Pulmonary artery endothelial cell (primary cell): ENCODE measurements at regions not wholly inside any gene's neighbourhood (a gene's known extent, or its start where the extent isn't known, plus 50 kb on each side); places are given as distances from the start of the nearest gene placed in this dataset.
"Not testable (repeated sequence)": the region's sequence is repeated elsewhere in the genome, so short reads cannot be mapped to it uniquely, and the experiment has no call there.

Experiments used
- DNase-seq: peaks from one replicate; pipeline ENCODE4 v3.0.0-alpha.2; 2011; ENCODE audit warnings: low read depth, low spot score

DNA sequence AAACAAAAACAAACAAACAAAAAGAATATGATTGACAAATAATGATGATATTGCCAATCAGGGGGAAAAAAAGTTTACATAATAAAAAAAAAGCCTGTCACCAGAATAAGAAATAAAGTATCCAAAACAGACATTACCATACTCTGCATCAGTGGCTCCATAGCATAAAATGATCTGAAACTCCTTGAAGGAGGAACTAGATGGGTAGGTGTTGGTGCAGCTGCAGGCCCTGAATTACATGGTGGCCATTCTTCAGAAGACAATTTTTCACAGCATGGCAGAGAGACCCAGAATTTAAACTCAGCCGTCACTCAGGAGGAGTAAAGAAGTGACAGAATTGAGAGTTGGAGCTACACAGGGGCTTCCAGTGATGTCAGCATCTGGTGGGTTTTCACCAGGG, 60.2 kb downstream of the GLUL start:
- DNase-seq, result no peak

DNA sequence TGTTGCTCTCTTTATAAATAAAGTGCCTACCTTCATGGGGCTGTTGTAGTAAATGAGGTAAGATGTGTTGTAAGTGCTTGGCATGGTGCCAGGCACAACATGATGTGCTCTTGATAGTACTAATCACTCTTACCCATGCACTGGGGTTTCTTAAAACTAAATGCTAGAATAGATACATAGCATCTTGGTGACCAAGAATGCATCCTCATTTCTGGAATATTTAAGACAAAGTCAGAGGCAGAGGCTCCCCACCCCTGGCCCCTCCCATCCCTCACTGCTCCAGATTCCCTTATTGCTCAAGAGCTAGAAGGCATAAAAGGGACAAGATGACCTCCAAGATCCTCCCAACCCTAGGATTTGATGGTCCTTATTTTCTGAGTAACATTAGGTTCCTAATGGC, 61.3 kb downstream of the GLUL start:
- DNase-seq, result no peak

DNA sequence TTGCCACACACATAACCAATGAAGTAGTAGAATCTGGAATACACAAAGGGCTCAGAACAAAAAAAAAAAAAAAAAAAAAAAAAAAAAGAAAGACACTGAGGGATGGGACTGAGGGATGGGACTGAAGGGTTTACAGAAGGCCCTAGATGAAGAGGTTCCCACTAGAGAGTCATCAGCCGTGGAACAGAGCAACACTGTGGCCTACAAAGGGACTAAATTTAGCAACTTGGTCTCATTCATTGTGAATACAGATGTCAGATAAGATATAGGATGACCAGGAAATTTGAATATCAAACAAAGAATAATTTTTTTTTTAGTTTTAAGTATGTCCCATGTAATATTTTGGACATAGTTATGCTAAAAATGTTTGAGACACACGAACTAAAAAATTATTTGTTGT, 62.1 kb downstream of the GLUL start:
- no peak for DNase-seq

DNA sequence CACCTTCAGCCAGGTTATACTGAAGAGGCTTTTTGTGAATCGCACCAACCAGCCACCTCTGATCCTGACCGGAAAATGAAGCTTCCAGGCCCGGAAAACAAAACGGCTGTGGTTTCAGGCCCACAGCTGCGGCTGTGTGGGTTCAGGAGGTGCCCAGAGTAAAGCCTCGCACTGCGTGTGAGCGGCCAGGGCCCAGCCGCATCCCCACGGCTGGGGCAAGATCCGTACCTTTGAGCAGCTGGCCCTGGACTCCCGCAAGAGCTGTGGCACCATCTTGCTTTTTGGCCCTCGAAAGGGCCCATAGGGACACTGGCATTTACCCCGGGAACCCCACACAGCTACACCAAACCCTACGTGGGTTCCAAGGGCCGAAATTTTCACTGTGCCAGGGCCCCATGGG, 63.0 kb downstream of the GLUL start:
- DNase-seq, result no peak

DNA sequence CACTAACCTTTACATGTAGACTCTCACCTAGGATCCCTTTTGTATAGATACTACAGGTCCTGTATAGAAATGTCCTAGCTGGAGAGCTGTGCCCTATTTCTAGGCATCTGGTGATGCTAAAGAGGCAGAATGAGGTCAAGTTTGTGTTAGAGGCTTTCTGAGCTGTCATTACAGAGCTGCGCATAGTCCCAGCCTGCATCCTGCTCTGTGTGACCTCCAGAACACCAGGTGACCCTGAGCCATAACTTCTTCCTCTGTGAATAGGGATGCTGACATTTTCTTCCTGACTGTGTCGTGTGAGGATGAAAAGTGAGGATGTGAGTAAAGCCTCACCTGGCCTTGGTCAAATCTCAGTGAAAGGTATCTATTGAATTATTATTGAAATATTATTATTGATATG, 66.3 kb downstream of the GLUL start:
- no peak for DNase-seq

DNA sequence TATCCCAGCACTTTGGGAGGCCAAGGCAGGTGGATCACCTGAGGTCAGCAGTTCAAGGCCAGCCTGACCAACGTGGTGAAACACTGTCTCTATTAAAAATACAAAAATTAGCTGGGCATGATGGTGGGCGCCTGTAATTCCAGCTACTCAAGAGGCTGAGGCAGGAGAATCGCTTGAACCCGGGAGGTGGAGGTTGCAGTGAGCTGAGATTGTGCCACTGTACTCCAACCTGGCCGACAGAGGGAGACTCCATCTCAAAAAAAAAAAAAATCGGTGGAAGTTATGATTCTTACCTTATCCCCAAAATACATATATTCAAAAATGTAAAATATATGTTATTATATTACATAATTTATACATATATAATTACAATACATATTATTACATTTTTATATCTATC, 70.1 kb downstream of the GLUL start:
- not testable (repeated sequence) for DNase-seq

DNA sequence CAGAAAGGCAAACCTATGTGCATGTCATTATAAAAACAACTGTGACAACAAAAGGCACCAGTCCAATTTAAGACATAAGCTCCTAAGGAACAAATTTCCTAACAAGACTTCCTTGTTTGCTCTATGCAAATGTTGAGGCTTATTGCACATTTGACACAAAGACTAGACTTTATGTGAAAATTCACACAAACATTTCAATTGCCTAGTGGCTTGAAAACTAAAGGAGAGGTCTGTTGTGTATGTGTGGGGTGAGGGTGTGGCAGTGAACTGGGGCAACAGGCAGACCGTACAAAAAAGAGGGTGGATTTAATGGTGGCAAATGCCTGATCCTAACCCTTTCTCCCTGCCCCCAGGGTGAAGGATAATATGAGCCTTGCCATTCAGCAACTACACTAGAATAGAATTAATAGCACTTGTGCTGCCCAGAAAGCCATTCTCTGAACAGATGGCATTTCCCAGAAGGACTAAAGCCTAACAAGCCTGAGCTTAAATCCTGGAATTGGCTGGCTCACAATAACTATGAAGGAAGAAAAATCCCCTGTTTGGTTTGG, 73.9 kb downstream of the GLUL start:
- DNase-seq, result no peak

DNA sequence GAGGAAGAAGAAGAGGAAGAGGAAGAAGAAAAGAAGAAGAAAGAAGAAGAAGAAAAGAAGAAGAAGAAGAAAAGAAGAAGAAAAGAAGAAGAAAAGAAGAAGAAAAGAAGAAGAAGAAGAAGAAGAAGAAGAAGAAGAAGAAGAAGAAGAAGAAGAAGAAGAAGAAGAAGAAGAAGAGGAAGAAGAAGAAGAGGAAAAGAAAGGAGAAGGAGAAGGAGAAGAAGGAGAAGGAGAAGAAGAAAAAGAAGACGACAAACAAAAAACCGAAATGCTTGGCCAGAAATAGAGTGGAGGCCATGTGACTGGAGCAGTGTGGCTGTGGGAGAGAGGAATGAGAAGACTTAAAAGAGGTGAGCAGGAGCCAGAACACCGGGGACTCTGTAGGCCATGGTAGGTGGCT, 75.1 kb downstream of the GLUL start:
- not testable (repeated sequence) for DNase-seq

DNA sequence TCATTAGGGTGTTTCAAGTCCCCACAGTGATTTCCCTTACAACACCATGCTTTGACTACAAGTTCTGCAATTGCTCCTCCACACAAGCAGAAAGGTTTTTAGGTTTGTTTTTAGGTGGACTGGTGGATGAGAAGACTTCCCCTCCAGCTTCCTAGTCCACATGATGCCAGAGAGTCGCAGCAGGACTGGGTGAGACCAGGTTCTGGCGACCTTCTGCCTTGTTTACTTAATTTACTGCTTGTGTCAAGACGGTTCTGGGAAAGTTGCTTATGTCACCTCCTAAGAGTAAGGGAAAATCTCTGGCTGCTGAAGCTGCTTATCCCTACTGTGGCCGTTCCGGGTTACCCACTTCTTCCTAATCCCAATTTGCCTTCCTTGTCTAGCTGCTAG, 76.4 kb downstream of the GLUL start:
- DNase-seq, result no peak

DNA sequence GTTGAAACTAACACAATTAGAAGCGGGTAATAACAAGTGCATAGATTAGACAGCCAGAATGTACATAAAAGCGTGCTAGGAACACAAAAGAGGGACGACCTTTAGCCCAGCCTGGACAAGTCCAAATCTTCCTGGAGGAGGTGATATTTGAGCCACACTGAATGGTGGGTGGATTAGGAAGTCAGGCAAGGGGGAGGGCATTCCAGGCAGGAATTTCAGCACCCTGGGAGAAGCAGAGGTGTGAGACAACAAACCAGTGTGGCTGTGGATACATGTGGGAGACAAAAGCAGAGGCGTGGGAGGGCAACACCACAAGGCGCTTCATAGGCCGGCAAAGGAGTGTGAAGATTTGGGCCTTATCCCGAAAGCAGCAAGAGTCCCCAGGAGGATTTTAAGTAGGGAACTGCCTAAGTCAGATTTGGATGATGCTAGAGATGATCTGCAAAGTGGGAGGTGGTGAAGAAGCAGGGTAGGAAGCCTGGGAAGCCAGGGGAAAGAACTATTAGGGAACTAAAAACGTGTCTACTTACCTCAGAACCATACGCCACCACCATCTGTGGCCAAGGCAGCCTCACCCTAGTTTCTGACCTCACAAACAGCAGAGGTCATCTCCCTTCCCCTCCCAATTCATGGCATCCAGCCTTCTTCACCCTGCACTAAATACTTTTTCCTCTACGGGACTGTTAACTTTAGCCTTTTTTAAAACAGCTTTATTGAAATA, 81.8 kb downstream of the GLUL start:
- no peak for DNase-seq

DNA sequence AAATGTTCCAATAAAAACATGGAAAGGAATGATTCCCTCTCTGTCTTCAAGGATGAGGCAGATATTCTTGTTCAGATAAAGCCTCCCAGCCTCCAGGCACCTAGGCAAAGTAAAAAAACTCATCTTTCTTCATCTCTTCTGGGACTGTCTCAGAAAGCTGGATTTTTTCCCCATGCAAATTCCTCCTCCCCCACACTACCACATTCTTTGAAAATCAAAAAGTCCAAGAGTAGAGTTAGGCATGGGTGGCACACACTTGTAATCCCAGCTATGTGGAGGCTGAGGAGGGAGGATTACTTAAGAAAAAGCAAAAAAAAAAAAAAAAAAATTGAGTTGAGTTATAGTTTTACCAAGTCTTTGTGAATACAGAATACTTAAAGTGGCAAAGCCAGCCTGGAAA, 82.8 kb downstream of the GLUL start:
- no peak for DNase-seq

DNA sequence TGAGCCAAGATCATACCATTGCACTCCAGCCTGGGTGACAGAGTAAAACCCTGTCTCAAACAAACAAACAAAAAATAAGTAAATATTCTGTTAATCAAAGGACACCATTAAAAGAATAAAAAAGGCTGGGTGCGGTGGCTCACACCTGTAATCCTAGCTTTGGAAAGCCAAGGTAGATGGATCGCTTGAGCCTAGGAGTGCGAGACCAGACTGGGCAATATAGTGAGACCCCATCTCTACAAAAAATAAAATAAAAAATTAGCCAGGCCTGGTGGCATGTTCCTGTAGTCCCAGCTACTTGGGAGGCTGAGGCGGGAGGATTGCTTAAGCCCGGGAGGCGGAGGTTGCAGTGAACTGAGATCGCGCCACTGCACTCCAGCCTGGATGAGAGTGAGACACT, 84.1 kb downstream of the GLUL start:
- not testable (repeated sequence) for DNase-seq

DNA sequence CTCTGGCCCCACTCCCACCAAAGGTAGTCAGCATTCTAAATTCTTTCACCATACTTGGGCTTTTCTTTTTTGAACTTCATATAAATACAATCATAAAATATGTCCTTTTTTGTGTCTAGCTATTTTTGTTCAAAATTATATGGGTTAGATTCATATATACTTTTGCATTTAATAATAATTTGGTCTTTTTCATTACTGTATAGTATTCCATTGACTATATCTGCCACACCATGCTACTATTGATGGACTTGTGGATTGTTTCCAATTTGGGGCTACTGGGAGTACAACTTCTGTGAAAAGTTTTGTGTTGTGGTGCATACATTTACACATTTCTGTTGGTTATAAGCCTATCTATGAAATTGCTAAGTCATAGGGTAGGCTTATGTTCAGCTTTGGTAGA, 85.7 kb downstream of the GLUL start:
- DNase-seq, result no peak

DNA sequence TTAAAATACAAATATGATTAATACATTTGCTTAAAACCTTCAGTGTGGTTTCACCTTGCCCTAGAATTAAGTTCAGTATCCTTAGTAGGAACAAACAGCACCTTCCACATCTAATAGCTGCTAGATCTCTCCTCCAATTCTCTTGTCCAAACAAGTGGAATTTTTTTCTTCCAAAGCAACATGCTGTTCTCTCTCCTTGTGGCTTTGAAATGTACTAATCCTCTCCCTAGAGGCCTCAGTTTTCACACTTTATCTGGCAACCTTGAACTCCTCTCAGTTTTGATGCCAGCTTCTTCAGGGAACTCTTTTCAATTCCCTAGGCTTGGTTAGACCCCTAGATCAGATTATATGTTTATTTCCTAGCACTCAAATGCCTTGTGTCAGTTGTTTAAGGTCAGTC, 87.0 kb downstream of the GLUL start:
- no peak for DNase-seq

DNA sequence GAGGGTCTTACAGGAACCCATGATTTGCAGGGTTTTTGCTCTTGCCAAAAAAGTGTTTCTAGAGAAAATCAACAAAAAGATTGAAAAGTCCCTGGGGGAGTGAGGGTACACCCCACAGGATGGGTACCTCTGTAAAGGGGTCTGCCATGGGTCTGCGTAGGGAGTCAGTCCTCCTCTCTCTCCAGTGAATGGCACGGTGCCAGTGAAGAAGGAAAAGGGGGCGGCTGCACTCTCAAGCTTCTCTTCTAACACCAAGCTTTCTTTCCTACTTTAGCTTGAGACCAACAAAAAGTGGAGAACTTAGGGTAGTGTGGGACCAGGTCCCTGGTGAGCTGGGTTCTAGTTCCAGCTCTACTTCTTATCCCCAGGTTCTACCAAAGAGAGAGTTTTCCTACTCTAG, 87.4 kb downstream of the GLUL start:
- no peak for DNase-seq

DNA sequence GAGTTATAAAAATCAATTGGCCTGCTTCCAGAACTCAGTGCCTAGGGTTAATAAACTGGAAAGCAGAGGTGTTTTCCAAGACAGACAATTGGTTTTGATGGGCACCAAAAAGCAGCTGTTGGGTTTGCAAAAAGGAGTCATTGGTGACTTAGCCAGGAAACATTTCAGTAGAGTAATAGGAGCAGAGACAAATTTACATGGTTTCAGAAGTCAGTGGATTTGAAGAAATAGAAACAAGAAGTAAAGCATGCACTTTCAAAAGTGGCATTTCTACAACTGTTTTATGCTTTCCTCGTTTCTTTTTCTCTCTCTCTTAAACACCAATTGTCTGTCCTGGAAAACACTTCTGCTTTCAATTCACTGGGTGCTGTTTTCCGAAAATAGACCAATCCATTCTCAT, 87.8 kb downstream of the GLUL start:
- no peak for DNase-seq

DNA sequence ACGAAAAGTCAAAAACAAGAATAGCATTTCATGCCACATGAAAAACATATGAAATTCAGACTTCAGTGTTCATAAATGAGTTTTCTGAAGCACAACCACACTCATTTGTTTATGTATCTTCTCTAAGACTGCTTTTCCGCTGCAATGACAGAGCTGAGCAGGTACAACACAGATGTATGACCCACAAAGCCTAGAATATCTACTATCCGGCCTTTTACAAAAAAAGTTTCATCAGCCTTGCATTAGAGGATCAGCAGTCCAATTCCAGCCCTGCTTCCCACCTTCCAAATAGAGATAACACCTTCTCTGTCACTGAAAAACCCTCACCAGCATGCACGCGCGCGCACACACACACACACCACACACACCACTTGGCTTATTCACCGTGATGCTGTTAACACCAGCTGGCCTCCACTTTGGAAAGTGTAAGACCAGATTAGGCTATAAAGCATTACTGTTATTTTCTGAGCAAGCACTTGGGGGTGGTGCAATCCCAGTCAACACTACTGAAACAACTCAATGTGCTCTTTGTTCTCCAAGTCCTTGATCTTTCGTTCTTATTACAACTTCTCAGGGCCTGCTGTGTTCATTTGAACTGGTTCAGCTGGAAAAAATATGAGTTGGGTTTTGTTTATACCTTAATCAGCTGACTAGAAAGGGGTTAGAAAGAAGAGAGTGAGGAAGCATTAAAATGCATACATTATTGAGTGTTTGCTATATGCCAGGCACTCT, 90.0 kb downstream of the GLUL start:
- no peak for DNase-seq

DNA sequence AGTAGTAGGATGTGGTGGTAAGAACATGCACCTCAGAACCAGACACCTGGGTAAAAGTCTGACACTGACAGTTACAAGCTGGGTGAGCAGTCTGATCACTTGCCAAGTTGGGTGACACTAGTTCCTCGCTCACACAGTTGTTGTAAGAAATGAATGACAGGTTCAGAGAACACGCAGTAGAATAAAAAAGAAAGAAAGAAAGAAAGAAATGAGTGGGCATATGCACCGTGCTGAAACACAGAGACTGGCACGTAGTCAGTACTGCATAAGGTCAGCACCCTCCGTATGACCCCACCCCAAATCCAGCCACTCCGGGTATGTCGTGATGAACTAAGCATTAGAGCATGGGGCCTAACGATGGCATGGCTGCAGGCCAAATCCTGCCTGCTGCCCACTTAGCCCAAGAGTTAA, 90.6 kb downstream of the GLUL start:
- no peak for DNase-seq

DNA sequence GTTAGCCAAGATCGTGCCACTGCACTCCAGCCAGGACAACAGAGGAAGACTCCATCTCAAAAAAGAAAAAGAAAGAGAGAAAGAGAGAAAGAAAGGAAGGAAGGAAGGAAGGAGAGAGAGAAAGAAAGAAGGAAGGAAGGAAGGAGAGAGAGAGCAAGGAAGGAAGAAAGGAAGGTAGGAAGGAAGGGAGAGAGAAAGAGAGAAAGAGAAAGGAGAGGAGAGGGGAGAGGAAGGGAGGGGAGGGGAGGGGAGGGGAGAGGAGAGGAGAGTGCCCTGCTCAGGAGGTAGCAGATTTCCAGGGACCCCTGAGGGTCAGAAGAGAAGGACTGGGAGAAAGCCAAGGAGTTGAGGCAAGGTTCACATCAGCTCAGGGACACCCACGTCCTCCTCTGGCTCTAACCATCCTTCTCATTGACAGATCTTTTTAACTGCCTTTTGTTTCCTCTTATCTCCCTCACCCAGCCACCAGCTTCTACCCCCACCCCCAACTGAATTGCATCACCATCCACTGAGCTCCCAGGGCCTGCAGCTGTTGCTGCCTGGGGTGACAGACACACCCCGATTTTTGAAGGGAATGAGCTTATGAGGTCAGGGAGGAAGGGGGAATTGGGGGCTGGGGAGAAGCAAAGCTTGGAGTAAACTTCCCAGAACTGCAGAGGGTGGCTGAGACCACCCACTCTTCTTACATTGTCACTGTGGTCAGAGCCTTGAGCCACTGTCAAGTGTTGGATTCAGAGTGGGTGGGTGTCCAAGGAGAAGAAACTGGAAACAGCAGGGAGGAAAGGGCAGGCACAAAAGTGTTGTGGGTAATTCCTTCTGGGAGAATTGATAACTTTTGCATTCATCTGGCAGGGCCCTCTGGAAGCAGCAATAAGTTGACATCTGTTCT, 91.6 kb downstream of the GLUL start:
- DNase-seq, result no peak

DNA sequence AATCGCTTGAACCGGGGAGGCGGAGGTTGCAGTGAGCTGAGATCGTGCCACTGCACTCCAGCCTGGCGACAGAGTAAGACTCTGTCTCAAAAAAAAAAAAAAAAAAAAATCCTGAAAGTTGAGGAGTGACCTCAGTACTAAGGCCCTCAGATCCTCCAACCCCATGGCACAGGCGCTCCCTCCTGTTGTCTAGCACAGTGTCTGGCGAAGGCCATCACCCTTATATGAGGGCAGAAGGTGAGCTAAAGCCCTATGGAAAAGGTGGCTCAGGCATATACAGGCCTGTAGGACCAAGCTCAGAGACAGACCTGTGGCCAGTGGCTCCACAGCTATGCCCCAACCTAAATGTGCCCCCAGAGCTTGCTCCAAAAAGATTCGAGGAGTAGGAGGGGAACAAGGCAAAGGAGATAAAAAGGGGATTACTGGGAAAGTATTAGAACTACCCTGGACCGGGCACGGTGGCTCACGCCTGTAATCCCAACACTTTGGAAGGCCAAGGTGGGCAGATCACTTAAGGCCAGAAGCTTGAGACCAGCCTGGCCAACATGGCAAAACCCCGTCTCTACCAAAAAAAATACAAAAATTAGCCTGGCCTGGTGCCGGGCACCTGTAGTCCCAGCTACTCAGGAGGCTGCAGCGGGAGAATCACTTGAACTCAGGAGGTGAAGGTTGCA, 92.4 kb downstream of the GLUL start:
- not testable (repeated sequence) for DNase-seq

DNA sequence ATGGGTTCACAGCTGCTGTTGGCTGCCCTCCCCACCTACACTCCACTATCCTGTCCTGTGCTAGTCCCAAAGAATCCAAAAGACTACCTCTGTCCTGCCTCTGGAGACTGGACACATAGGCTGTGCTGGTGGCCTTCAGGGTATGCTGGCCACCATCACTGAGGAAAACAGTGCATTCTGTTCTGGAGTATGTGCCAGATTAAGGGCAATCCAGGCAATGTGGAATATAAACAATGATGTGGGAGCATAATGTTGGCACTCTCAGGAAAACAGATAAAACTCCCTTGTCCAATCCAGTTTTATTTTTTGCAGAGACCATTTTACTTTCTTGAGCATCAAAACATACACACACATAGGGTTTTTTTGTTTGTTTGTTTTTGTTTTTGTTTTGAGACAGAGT, 94.3 kb downstream of the GLUL start:
- no peak for DNase-seq
